ENCODE measurements at regions not wholly inside any gene's neighbourhood (a gene's known extent, or its start where the extent isn't known, plus 50 kb on each side); places are given as distances from the start of the nearest gene placed in this dataset.

DNA sequence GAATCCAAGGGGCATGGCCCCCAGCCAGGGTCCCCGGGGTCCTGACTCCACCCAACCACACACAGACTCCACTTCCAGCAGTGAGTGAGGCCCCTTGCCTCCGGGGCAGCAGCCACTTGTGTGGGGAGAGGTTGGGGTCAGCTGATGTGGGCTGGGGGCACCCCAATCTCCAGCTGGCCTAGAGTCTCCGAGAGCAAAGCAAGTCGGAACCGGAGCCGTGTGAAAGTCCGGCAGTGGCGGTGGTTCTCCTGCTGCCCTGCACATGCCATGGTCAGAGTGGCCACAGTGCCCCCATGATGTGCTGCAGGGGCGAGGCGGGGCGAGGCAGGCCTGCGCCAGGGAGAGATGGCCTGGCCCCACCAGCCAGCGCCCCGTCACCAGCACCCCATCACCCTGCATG is 74.6 kb downstream of the PDGFA start:
- Histone ChIP-seq H2AK5ac (ENCODE audit: insufficient read length, low read length) (no peak overlapping the region), H3K79me1 (ENCODE audit: insufficient read depth, low read depth, low read length, poor library complexity, severe bottlenecking) (no peaks in the 10 kb centered on the region), H3K18ac (ENCODE audit: insufficient read length, low read depth, low read length) (no peak overlapping the region), H4K8ac (replicated peaks; ENCODE audit: insufficient read length, low read depth, low read length) (no peak overlapping the region), H2BK20ac (ENCODE audit: low read depth, low read length, poor library complexity, severe bottlenecking) (no peak overlapping the region), H2BK15ac (ENCODE audit: low read depth, low read length) (no peak overlapping the region), H3K79me2 (ENCODE audit: insufficient read depth, low read length) (no peaks in the 10 kb centered on the region), H3K4me2 (ENCODE audit: insufficient read depth, insufficient read length, low read length) (no peak overlapping the region), H3T11ph (ENCODE audit: low read length) (no peak overlapping the region), H3K56ac (ENCODE audit: insufficient read length, low read depth, low read length) (no peak overlapping the region), H3K9me3 (ENCODE audit: control insufficient read depth, low read depth, low read length) (no peaks in the 10 kb centered on the region), H2BK120ac (ENCODE audit: low read depth, low read length, poor library complexity, severe bottlenecking) (no peak overlapping the region), H4K20me1 (ENCODE audit: control insufficient read depth, insufficient read depth, insufficient read length) (no peaks in the 10 kb centered on the region), H3K27ac (ENCODE audit: insufficient read length, low read depth, low read length) (no peak overlapping the region), H2BK5ac (ENCODE audit: insufficient read length, low read length) (no peak overlapping the region), H3K27me3 (ENCODE audit: insufficient read depth, low read length) (no peaks in the 10 kb centered on the region), H2BK12ac (ENCODE audit: insufficient read length, low read depth, low read length) (no peak overlapping the region), H3K4me1 (ENCODE audit: insufficient read depth, low read length) (no peaks in the 10 kb centered on the region; the same call in 1 of the 2 replicates), H3K14ac (ENCODE audit: insufficient read depth, low read length) (peak overlapping the region; percentile 61), H4K91ac (ENCODE audit: insufficient read length, low read depth, low read length) (no peak overlapping the region), H3K4ac (ENCODE audit: low read depth, low read length) (no peak overlapping the region), H2AFZ (ENCODE audit: low read length) (no peak overlapping the region), H3K23me2 (ENCODE audit: insufficient read length, low read depth, low read length, poor library complexity, severe bottlenecking) (no peaks in the 10 kb centered on the region), H3K23ac (ENCODE audit: insufficient read length, low read depth, low read length) (no peak overlapping the region), H3K9ac (ENCODE audit: extremely low read depth, insufficient read length, low read length) (no peak overlapping the region), H4K5ac (ENCODE audit: insufficient read length, low read depth, low read length) (no peak overlapping the region)
- WGBS (ENCODE audit: extremely low coverage, insufficient read length, low lambda C conversion rate), result no CpG with 5 or more reads among the region's 14 CpGs
- Mint-ChIP-seq H3K36me3 (ENCODE audit: insufficient read depth in 1 of 3, low read depth in 3 of 3) (peaks cover 0 to 2% (median 0%) of the 10 kb centered on the region in 3 experiments; a peak in 1 of 7 replicates), H3K4me3 (no peak overlapping the region), H3K9me3 (peaks cover 0 to 3% of the 10 kb centered on the region in 2 experiments; a peak in 2 of 5 replicates), H3K27me3 (ENCODE audit: low read depth) (peaks cover 14% of the 10 kb centered on the region), H3K4me1 (peaks cover 2 to 13% of the 10 kb centered on the region in 2 experiments; a peak in 3 of 4 replicates), H3K27ac (no peak overlapping the region)
- DNase-seq, result no peak
- TF ChIP-seq CTCF (conservative IDR thresholded peaks at IDR 0.05), result no peak
